Mesendoderm (in vitro differentiated cells): ENCODE measurements at regions not wholly inside any gene's neighbourhood (a gene's known extent, or its start where the extent isn't known, plus 50 kb on each side); places are given as distances from the start of the nearest gene placed in this dataset.

Experiments used
- DNase-seq: peaks from one replicate; pipeline ENCODE4 v3.0.0; 2013
- H2AK5ac ChIP-seq: 2 replicates; pipeline ENCODE4 v1.6.1; 2013; ENCODE audit warnings: low read length, inconsistent platforms
- H2BK120ac ChIP-seq: 2 replicates; pipeline ENCODE4 v1.6.1; 2013; ENCODE audit warnings: low read depth, mild to moderate bottlenecking, low read length, moderate library complexity, mixed read lengths
- H2BK15ac ChIP-seq: replicated peaks from 2 replicates; pipeline ENCODE4 v1.6.1; 2013; ENCODE audit warnings: low read depth, mild to moderate bottlenecking, moderate library complexity
- H2BK5ac ChIP-seq: 2 replicates; pipeline ENCODE4 v1.6.1; 2013; ENCODE audit warnings: low read length, inconsistent platforms
- H3K18ac ChIP-seq: 2 replicates; pipeline ENCODE4 v1.6.1; 2013; ENCODE audit warnings: mild to moderate bottlenecking, low read length, mixed read lengths
- H3K23ac ChIP-seq: one replicate; pipeline ENCODE4 v1.6.1; 2013; ENCODE audit warnings: low read length
- H3K27ac ChIP-seq: 2 replicates; pipeline ENCODE4 v1.5.1; 2013; ENCODE audit warnings: low read depth, mild to moderate bottlenecking, inconsistent platforms, low read length, moderate library complexity
- H3K27me3 ChIP-seq: 2 replicates; pipeline ENCODE4 v1.6.1; 2013; ENCODE audit warnings: low read length, control low read depth, mild to moderate bottlenecking, inconsistent platforms; ENCODE audit not compliant: insufficient read depth, poor library complexity
- H3K36me3 ChIP-seq: 2 replicates; pipeline ENCODE4 v1.6.1; 2013; ENCODE audit warnings: low read length, inconsistent platforms; ENCODE audit not compliant: control insufficient read depth, insufficient read depth
- H3K4ac ChIP-seq: one replicate; pipeline ENCODE4 v1.6.1; 2013; ENCODE audit warnings: low read depth, mild to moderate bottlenecking, low read length, moderate library complexity
- H3K4me1 ChIP-seq: 2 replicates; pipeline ENCODE4 v1.6.1; 2013; ENCODE audit warnings: low read depth, low read length, inconsistent platforms; ENCODE audit not compliant: control insufficient read depth
- H3K4me2 ChIP-seq: 2 replicates; pipeline ENCODE4 v1.6.1; 2013; ENCODE audit warnings: low read length
- H3K4me3 ChIP-seq: 2 replicates; pipeline ENCODE4 v1.5.1; 2013; ENCODE audit warnings: mild to moderate bottlenecking, low read length
- H3K56ac ChIP-seq: one replicate; pipeline ENCODE4 v1.6.1; 2013; ENCODE audit warnings: low read length
- H3K79me1 ChIP-seq: 2 replicates; pipeline ENCODE4 v1.6.1; 2013; ENCODE audit warnings: low read length, inconsistent platforms
- H3K79me2 ChIP-seq: 2 replicates; pipeline ENCODE4 v1.6.1; 2013; ENCODE audit warnings: mild to moderate bottlenecking, low read length; ENCODE audit not compliant: control insufficient read depth, insufficient read depth
- H3K9ac ChIP-seq: 2 replicates; pipeline ENCODE4 v1.6.1; 2013; ENCODE audit warnings: low read length, inconsistent platforms
- H4K5ac ChIP-seq: one replicate; pipeline ENCODE4 v1.6.1; 2013; ENCODE audit warnings: low read length
- H4K8ac ChIP-seq: one replicate; pipeline ENCODE4 v1.6.1; 2013; ENCODE audit warnings: low read depth, mild to moderate bottlenecking, control low read depth, low read length, moderate library complexity
- WGBS: extraction: QIAGEN DNeasy Blood & Tissue Kit; methylation state at CpG from one replicate; pipeline ENCODE4 v1.1.7; 2013; ENCODE audit warnings: low lambda C conversion rate, missing lambda C conversion rate; ENCODE audit not compliant: insufficient coverage; ENCODE audit errors: extremely low coverage; 5-methylcytosine and 5-hydroxymethylcytosine counted together

DNA sequence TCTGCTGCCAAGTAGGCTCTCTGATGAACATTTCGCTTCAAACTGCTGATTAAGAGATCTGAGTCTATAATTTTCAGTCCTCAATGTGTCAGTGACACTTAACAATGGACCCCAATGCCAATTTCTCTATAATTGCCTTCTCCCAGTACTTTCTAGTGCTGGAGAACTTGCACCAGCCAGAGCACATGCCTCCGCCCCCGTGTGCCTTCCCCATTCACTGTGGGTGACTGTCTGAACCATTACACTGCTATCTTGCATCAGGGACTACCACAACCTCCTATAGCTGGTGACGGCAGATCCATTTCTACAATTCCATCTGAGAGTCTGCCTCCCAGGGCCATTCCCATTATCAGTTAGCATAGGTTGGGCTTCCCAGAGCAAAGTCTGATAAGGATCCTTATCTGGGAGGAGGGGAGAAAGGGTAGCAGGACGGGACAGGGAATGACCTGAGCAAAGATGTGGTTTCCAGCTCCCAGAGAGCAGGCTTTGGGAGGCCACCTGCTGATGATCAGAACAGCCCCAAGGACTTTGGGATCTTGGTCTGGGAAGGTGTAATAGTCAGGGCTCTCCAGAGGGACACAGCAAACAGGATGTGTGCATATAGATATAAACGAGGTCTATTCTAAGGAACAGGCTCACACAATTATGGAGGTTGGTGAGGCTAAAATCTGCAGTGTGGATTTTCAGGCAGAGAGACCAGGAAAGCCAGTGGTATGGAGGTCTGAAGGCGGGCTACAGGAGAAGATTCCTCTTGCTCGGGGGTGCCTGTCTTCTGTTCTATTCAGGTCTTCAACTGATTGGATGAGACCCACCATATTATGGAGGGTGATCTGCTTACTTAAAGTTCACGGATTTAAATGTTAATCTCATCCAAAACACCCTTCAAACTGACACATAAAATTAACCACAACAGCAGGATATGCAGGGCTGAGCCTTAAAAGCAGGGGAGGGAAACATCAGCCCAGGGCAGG lies 238.2 kb downstream of the PTPRU start:
- Histone ChIP-seq H3K4me2 (no peak overlapping the region), H4K5ac (no peak overlapping the region), H2BK15ac (no peak overlapping the region), H3K36me3 (no peaks in the 10 kb centered on the region), H3K4me1 (peaks cover 12% of the 10 kb centered on the region), H3K4ac (no peak overlapping the region), H3K18ac (no peak overlapping the region), H3K79me2 (no peaks in the 10 kb centered on the region), H2BK120ac (no peak overlapping the region), H2AK5ac (no peak overlapping the region), H4K8ac (no peak overlapping the region), H3K79me1 (no peaks in the 10 kb centered on the region), H3K27ac (no peak overlapping the region), H2BK5ac (no peak overlapping the region), H3K56ac (no peak overlapping the region), H3K27me3 (no peaks in the 10 kb centered on the region), H3K9ac (no peak overlapping the region), H3K4me3 (no peak overlapping the region), H3K23ac (no peak overlapping the region)
- WGBS, result no CpG with 5 or more reads among the region's 9 CpGs
- peak; percentile 90 for DNase-seq

DNA sequence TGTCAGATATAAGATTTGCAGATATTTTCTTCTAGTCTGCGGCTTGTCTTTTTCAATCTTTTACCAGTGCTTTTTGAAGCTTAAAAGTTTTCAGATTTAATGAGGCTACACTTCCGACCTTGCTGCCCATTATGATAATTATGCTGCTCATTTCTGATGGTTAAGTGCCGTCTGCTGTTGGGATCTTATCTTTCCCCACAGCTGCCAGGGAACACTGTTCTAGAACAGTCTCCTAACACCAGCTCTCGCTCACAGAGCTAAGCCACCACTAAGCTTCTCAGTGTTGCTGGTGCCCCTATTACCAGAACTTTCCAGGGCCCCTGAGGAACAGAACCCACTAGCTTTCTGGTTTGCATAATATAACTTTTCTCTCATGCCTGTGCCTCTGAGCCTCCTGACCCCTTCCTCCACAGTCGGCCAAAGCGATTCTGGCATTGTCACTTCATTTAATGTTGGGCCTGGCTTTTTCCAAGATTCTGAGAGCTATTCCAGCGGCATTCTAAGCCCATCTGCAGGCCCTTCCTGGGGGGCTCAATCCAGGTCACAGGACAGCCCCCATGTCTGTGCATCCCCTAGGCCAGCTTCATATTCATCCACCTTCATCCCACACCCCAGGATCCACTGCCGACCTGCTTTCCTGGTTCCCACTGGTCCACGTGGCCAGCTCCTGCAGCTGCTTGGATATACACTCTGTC lies 237.0 kb downstream of the PTPRU start:
- WGBS, result no CpG with 5 or more reads among the region's 9 CpGs
- no peak for DNase-seq

DNA sequence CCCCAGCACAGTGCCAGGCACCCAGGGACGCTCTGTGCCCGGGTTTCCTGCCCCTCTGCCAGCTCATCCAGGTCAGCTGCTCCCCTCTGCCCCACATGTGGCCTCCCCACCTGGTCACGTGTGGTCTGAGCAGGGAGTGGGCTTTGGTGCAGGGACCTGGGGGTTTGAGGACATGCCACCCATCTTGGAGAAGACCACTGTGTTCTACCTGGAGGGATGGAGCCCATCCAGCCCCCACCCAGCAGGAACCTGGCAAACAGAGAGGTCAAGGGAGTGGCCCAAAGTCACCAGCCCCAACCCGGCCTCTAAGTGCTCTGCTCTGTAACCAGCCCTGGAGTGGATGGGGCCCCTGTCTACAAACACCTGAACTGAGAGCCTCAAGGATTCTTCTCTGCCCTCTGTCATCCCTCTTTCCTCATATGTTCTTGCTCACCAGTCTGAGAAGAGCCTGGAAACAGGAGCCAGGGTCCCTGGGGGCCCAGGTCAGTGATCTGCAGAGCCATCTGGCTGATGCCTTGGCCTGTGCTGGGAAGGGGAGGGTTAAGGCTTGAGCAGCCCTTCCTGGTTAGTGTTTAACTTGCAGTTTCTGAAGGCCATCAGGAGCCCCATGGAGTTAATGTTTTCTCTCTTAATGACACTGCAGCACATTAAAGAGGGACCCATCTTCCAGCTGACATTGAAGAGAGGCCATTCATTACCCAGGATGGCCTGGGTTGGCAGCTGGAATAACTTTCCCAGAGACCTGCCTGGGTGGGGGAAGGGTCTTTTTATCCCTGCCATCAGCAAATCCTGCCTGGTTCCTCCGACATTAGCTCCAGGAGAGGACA lies 235.4 kb downstream of the PTPRU start:
- Histone ChIP-seq H3K27me3 (no peaks in the 10 kb centered on the region), H3K4me3 (no peak overlapping the region), H2BK120ac (no peak overlapping the region), H3K18ac (no peak overlapping the region), H2BK5ac (no peak overlapping the region), H3K4me1 (peaks cover 12% of the 10 kb centered on the region), H3K4ac (no peak overlapping the region), H3K23ac (no peak overlapping the region), H2BK15ac (no peak overlapping the region), H3K56ac (peak overlapping the region; percentile 6), H2AK5ac (no peak overlapping the region), H3K36me3 (no peaks in the 10 kb centered on the region), H4K5ac (no peak overlapping the region), H3K9ac (no peak overlapping the region), H3K4me2 (no peak overlapping the region), H4K8ac (no peak overlapping the region), H3K27ac (no peak overlapping the region), H3K79me2 (no peaks in the 10 kb centered on the region), H3K79me1 (no peaks in the 10 kb centered on the region)
- DNase-seq, result peak; percentile 23
- WGBS, result no CpG with 5 or more reads among the region's 5 CpGs

More for the DNA sequence above, 237.0 kb downstream of the PTPRU start:
- H3K79me2 ChIP-seq, result no peaks in the 10 kb centered on the region
- H3K23ac ChIP-seq, result no peak overlapping the region
- no peak overlapping the region for H3K18ac ChIP-seq
- no peak overlapping the region for H3K9ac ChIP-seq
- no peak overlapping the region for H2BK15ac ChIP-seq
- H3K27me3 ChIP-seq, result no peaks in the 10 kb centered on the region
- H3K4ac ChIP-seq, result no peak overlapping the region
- no peak overlapping the region for H3K4me2 ChIP-seq
- no peak overlapping the region for H2BK5ac ChIP-seq
- no peak overlapping the region for H3K27ac ChIP-seq
- no peaks in the 10 kb centered on the region for H3K36me3 ChIP-seq
- H4K8ac ChIP-seq, result no peak overlapping the region
- no peak overlapping the region for H4K5ac ChIP-seq
- no peak overlapping the region for H2AK5ac ChIP-seq
- H3K79me1 ChIP-seq, result no peaks in the 10 kb centered on the region
- no peak overlapping the region for H2BK120ac ChIP-seq
- no peak overlapping the region for H3K4me3 ChIP-seq
- peaks cover 12% of the 10 kb centered on the region for H3K4me1 ChIP-seq
- no peak overlapping the region for H3K56ac ChIP-seq

DNA sequence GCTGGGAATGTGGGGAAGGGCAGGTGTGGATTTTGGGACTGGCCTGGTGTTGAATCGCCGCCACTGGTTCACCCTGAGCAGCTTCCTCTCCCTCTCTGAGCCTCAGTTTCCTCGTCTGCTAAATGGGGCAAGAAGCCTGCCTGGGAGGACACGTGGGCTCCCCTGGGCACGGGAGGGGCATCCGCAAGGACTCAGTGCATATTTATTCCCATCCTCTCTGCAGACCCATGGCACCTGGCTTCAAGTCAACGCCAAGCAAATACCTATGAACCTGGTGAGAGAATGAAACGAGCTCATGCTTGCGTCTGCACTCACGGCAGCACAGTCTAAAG lies 234.4 kb downstream of the PTPRU start:
- no peak overlapping the region for H4K8ac ChIP-seq
- peaks cover 12% of the 10 kb centered on the region for H3K4me1 ChIP-seq
- no peak overlapping the region for H3K4me2 ChIP-seq
- H3K79me1 ChIP-seq, result no peaks in the 10 kb centered on the region
- no peak overlapping the region for H3K18ac ChIP-seq
- no peak overlapping the region for H3K4ac ChIP-seq
- H2BK15ac ChIP-seq, result no peak overlapping the region
- no peak overlapping the region for H3K56ac ChIP-seq
- H3K79me2 ChIP-seq, result no peaks in the 10 kb centered on the region
- H2BK120ac ChIP-seq, result no peak overlapping the region
- H3K36me3 ChIP-seq, result no peaks in the 10 kb centered on the region
- H2AK5ac ChIP-seq, result no peak overlapping the region
- H4K5ac ChIP-seq, result no peak overlapping the region
- WGBS, result no CpG with 5 or more reads among the region's 10 CpGs
- H3K4me3 ChIP-seq, result no peak overlapping the region
- H2BK5ac ChIP-seq, result no peak overlapping the region
- H3K9ac ChIP-seq, result no peak overlapping the region
- H3K23ac ChIP-seq, result no peak overlapping the region
- DNase-seq, result no peak
- no peaks in the 10 kb centered on the region for H3K27me3 ChIP-seq
- H3K27ac ChIP-seq, result no peak overlapping the region

DNA sequence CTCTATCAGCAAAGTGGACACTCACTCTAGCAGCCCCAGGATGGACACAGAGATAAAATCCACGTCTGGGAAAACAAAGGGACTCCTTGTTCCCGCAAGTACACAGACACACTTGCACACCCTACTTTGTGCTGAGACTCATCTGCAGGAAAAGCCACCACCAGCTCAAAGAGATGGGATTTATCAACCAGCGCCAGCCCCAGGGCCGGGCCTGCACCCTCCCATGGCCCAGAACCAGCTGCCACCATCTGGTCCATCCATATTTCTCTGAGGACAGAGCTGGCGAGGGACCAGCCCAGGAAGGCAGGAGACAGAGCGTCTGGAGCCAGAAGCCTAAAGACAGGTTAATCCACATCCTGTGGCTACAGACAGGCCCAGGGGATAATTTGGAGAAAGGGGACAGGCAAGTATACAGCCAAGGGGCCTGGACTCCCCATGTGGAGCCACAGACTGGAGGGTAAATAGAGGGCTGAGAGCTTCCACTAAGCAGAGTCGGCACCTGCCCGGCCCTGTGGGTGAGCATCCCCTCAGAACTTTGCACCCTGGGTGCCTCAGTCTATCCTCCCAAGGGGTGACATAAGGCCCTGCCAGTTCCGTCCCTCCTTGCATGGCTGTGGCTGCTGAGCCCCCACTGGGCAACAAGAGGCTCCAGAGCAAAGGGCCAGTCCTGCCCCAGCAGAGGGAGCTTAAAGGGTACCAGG lies 233.9 kb downstream of the PTPRU start:
- H2AK5ac ChIP-seq, result no peak overlapping the region
- no peak overlapping the region for H3K56ac ChIP-seq
- DNase-seq, result peak; percentile 20
- no peak overlapping the region for H4K5ac ChIP-seq
- no peaks in the 10 kb centered on the region for H3K36me3 ChIP-seq
- H3K18ac ChIP-seq, result no peak overlapping the region
- H3K79me2 ChIP-seq, result no peaks in the 10 kb centered on the region
- H2BK5ac ChIP-seq, result no peak overlapping the region
- no peak overlapping the region for H2BK15ac ChIP-seq
- H4K8ac ChIP-seq, result no peak overlapping the region
- peaks cover 12% of the 10 kb centered on the region for H3K4me1 ChIP-seq
- H2BK120ac ChIP-seq, result no peak overlapping the region
- H3K4ac ChIP-seq, result no peak overlapping the region
- no peak overlapping the region for H3K9ac ChIP-seq
- no peak overlapping the region for H3K4me2 ChIP-seq
- no CpG with 5 or more reads among the region's 9 CpGs for WGBS
- no peak overlapping the region for H3K23ac ChIP-seq
- no peak overlapping the region for H3K27ac ChIP-seq
- no peak overlapping the region for H3K4me3 ChIP-seq
- H3K27me3 ChIP-seq, result no peaks in the 10 kb centered on the region
- no peaks in the 10 kb centered on the region for H3K79me1 ChIP-seq
